Iris pigment epithelial cell (primary cell): ENCODE measurements at regions not wholly inside any gene's neighbourhood (a gene's known extent, or its start where the extent isn't known, plus 50 kb on each side); places are given as distances from the start of the nearest gene placed in this dataset.
"Not testable (repeated sequence)": the region's sequence is repeated elsewhere in the genome, so short reads cannot be mapped to it uniquely, and the experiment has no call there.

Experiments
- DNase-seq: peaks from one replicate; pipeline ENCODE4 v3.0.0-alpha.2; 2011; ENCODE audit warnings: low read depth

GRCh38 chr5:104573949-104574709, 1011.5 kb upstream of the NUDT12 start:
- no peak for DNase-seq

GRCh38 chr5:104569621-104570020, 1007.0 kb upstream of the NUDT12 start:
- DNase-seq = no peak

GRCh38 chr5:104564530-104564929, 1001.9 kb upstream of the NUDT12 start:
- DNase-seq = no peak

DNA sequence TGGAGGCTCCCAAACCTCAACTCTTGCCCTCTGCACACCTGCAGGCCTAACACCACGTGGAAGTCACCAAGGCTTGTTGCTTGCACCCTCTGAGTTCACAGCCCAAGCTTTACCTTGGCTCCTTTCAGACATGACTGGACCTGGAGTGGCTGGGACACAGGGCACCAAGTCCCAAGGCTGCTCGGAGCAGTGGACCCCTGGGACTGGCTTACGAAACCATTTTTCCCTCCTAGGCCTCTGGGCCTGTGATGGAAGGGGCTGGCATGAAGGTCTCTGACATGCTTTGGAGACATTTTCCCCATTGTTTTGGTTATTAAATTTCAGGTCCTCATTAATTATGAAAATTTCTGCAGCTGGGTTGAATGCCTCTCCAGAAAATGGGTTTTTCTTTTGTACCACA, 994.4 kb upstream of the NUDT12 start:
- DNase-seq = no peak

GRCh38 chr5:104551628-104552027, 989.0 kb upstream of the NUDT12 start:
- no peak for DNase-seq

- DNase-seq = not testable (repeated sequence)
These were observed 984.3 kb upstream of the NUDT12 start for GRCh38 chr5:104546871-104547270.

DNA sequence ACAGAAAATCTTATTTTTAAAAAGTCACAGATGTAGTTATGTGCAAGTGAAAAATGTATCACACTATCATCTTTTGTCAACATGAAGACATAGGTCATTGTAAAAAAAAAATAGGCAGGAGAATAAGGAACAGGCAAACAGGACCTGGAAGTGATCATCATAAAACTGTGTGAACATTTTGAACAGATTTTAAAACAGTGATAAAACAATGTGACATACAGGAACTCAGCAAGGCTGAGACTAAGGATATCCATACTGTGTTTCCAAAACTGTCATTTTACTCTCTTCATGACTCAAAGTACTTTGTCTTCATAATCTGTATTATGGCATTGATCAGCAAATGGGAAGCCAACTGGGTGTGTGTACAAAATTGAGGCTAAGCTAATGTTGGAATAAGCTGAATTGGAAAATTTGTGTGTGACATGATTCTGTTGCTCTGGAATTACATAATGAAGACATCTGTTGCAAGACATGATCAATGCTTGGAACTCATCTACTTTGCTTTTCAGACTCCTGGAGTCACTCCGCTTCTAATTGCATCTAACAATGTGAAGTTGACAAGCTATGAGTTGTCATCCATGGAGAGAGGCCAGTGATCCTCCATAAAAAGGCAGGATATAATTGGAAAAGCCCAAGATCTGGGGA, 978.7 kb upstream of the NUDT12 start:
- DNase-seq = no peak

- peak; percentile 79 for DNase-seq
These were observed 977.9 kb upstream of the NUDT12 start for GRCh38 chr5:104540448-104540847.

- DNase-seq = peak; percentile 11
These were observed 977.2 kb upstream of the NUDT12 start for GRCh38 chr5:104539618-104540350.

- DNase-seq = no peak
These were observed 976.1 kb upstream of the NUDT12 start for GRCh38 chr5:104538734-104539133.

GRCh38 chr5:104533498-104533897, 970.9 kb upstream of the NUDT12 start:
- DNase-seq = no peak

GRCh38 chr5:104526866-104527265, 964.3 kb upstream of the NUDT12 start:
- no peak for DNase-seq

DNA sequence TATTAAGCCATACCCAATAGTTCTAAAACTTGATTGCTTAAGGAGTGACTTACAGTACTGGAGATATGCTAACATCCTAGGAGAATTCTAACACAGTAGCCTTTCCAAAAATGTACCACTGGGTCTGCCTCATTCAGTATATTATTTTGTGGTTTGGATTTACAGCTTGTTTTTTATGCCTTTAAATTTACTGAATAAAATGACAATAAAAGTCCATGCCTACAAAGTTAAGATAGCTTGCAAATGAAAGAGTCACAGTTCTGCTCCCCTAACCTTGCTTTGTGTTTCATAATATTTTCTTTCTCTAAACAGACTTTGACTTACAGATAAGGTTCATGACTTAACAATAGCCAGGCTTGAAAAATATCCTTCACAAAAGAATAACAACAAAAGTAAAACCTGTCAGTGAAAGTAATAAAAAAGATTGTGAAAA, 951.1 kb upstream of the NUDT12 start:
- DNase-seq = peak; percentile 12

DNA sequence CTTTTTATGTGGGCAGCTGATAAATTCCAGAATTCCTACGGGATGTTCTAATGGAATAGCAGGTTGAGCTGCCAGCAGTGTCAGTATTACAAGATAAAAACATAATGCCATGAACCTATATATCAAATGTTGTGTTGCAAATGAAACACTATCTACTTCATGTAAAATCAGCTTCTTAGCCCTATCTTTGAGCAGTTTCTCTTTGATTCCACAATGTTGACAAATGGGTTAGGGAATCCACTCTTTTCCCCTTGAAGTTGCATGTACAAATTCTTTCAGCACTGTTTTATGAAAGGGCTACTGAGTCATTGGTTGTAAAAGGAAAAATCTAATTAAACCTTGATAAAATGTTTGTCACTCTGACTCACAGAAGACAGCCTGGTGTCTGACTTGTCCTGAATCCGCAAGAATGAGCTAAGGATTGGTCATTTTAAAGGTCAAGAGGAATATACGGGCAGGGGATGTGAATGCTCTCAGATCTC, 950.6 kb upstream of the NUDT12 start:
- DNase-seq = peak; percentile 70

GRCh38 chr5:104512063-104512825, 949.7 kb upstream of the NUDT12 start:
- peak; percentile 3 for DNase-seq

DNA sequence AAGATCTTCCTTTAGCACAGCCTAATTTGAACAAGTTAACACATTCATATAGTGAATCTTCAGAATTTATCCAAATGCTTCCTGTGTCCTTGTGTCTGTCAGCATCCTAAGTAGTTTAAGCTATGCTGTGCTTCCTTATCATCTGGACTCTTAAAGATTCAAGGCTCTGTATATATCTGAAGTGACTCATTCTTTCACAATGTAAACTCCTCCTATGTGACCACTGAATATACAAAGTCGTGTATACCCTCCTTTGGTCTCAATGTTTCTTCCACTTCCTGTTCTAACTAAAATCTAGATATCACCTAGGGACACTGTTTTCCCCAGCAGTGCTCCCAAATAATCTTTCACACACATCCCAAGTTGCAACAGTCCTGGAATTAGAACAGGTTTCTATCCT, 935.7 kb upstream of the NUDT12 start:
- peak; percentile 48 for DNase-seq

DNA sequence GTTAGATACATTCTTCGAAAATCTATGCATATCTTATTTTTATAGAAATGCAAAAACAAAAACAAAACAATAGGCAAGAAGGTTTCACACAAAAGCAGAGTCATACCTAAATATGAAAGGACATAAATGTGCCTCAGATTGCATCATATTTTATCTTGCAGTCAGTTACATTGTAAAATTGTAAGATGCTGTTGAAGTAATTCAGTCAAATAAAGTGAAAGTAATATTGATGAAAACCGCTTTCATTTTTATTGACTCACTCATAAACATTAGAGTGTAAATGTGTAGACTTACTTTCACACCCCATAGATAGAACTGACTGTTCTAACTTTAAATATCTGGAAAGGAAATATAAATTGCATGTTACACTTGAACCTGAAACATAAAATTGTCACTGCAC, 931.5 kb upstream of the NUDT12 start:
- no peak for DNase-seq

DNA sequence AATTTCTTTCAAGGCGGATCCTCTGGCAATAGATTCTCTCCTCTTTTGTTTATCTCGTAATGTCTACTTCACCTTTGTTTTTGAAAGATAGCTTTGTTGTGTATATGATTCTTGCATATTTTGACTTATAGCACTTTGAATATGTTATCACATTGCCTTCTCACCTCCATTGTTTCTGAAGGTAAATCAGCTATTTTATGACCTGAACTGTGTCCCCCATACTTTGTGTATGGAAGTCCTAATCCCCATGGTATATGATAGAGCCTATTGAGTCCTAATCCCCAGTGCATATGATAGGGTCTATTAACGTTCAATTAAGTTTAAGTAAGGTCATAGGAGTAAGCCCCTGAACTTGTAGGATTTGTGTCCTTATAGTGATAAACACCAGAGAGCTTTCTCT, 910.2 kb upstream of the NUDT12 start:
- no peak for DNase-seq

DNA sequence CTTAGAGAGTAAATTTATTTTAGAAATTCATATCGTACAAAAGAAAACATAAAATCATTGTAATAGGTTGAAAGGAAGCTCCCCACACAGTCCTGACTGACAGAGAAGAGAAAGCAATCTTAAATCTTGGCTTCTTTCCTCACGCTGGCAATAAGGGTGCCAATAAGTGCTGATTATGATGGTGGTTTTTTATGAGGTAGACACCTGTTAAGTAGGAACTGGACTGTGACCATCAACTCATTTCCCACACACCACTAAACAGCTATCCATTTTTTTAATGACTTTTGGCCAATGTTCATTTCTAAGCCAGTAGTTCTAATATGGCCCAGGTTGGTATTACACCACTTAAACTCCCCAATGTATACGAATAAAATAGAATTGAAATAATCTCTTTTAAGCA, 893.5 kb upstream of the NUDT12 start:
- DNase-seq = no peak

DNA sequence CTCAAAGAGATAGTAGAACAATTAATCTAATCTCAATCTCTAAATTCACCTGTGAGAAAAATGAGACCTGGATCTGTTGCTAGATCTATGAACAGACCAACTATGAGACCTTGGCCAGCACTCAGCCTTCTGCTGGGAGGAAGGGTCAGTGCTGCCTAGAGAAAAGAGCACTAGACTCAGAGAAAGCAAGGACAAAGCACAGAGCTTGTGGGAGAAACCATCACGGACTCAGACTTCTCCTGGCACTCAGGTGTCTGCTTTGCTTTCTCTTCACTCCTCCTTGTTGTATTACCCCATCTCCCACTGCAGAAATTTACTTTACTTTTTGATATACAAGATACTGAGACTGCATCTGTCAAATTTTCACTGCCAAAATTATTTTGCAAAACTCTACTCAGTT, 890.0 kb upstream of the NUDT12 start:
- no peak for DNase-seq

DNA sequence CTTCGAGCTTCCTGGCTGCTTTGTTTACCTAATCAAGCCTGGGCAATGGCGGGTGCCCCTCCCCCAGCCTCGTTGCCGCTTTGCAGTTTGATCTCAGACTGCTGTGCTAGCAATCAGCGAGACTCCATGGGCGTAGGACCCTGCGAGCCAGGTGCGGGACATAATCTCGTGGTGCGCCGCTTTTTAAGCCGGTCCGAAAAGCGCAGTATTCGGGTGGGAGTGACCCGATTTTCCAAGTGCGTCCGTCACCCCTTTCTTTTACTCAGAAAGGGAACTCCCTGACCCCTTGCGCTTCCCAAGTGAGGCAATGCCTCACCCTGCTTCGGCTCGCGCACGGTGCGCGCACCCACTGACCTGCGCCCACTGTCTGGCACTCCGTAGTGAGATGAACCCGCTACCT, 889.3 kb upstream of the NUDT12 start:
- DNase-seq = not testable (repeated sequence)

- no peak for DNase-seq
These were observed 882.1 kb upstream of the NUDT12 start for GRCh38 chr5:104444656-104445055.
